Suprapubic skin (tissue), 4 donors: ENCODE measurements at regions not wholly inside any gene's neighbourhood (a gene's known extent, or its start where the extent isn't known, plus 50 kb on each side); places are given as distances from the start of the nearest gene placed in this dataset.
"Not testable (repeated sequence)": the region's sequence is repeated elsewhere in the genome, so short reads cannot be mapped to it uniquely, and the experiment has no call there.

Experiments
- DNase-seq, 2 donors: peaks; one replicate each; pipeline ENCODE4 v3.0.0-alpha.2; 2019; ENCODE audit warnings: low spot score in 2 of 2
- H3K27ac ChIP-seq: fragments of 200-600 bp; sonication (generic); one replicate; pipeline ENCODE4 v1.5.1; 2019
- H3K27me3 ChIP-seq: fragments of 200-600 bp; sonication (generic); one replicate; pipeline ENCODE4 v1.5.1; 2019
- H3K36me3 ChIP-seq: fragments of 200-600 bp; sonication (generic); one replicate; pipeline ENCODE4 v1.5.1; 2019
- H3K4me1 ChIP-seq: fragments of 200-600 bp; sonication (generic); one replicate; pipeline ENCODE4 v1.5.1; 2019
- H3K4me3 ChIP-seq: fragments of 200-600 bp; sonication (generic); one replicate; pipeline ENCODE4 v1.5.1; 2019; ENCODE audit warnings: mild to moderate bottlenecking
- H3K9me3 ChIP-seq: fragments of 200-600 bp; sonication (generic); one replicate; pipeline ENCODE4 v1.5.1; 2019
- EP300 ChIP-seq: sonication (generic); formaldehyde crosslinking; IDR thresholded peaks from one replicate; pipeline ENCODE4 v1.6.1; 2017; ENCODE audit warnings: antibody characterized with exemption
- POLR2A ChIP-seq, 2 donors: fragments of 450-650 bp; IDR thresholded peaks; one replicate each; pipeline ENCODE4 v1.6.1; 2017; ENCODE audit warnings: antibody characterized with exemption in 2 of 2, mild to moderate bottlenecking in 2 of 2, moderate library complexity in 2 of 2
- POLR2AphosphoS5 ChIP-seq, 3 donors: sonication (generic); formaldehyde crosslinking; IDR thresholded peaks; one replicate each; pipeline ENCODE4 v1.6.1; 2017; ENCODE audit warnings: antibody characterized with exemption in 3 of 3
- WGBS: methylation state at CpG from one replicate; pipeline ENCODE4 v1.1.5; 2018; 5-methylcytosine and 5-hydroxymethylcytosine counted together
- TF ChIP-seq, protein P1 (sequence below), 2 donors: fragments of 200-600 bp in 1 of 2; fragments of 450-650 bp in 1 of 2; sonication (generic) in 1 of 2; IDR thresholded peaks; one replicate each; pipeline ENCODE4 v1.5.1; 2016 to 2019; ENCODE audit warnings: antibody characterized with exemption in 2 of 2, mild to moderate bottlenecking in 1 of 2, moderate library complexity in 1 of 2

GRCh38 chr6:1445650-1446330, 56.4 kb downstream of the FOXF2 start:
- 78% methylated on average over 21 of the region's 21 CpGs for WGBS
- DNase-seq = no peak
- H3K4me1 ChIP-seq = no peaks in the 10 kb centered on the region
- H3K9me3 ChIP-seq = no peaks in the 10 kb centered on the region
- no peaks in the 10 kb centered on the region for H3K36me3 ChIP-seq
- TF ChIP-seq POLR2AphosphoS5 (IDR thresholded peaks at IDR 0.05) (no peak), EP300 (no peak), POLR2A (IDR thresholded peaks at IDR 0.05) (no peak)
- TF ChIP-seq, protein P1, sequence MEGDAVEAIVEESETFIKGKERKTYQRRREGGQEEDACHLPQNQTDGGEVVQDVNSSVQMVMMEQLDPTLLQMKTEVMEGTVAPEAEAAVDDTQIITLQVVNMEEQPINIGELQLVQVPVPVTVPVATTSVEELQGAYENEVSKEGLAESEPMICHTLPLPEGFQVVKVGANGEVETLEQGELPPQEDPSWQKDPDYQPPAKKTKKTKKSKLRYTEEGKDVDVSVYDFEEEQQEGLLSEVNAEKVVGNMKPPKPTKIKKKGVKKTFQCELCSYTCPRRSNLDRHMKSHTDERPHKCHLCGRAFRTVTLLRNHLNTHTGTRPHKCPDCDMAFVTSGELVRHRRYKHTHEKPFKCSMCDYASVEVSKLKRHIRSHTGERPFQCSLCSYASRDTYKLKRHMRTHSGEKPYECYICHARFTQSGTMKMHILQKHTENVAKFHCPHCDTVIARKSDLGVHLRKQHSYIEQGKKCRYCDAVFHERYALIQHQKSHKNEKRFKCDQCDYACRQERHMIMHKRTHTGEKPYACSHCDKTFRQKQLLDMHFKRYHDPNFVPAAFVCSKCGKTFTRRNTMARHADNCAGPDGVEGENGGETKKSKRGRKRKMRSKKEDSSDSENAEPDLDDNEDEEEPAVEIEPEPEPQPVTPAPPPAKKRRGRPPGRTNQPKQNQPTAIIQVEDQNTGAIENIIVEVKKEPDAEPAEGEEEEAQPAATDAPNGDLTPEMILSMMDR (IDR thresholded peaks at IDR 0.05) = no peak
- H3K27ac ChIP-seq = no peak overlapping the region
- peaks cover 20% of the 10 kb centered on the region for H3K27me3 ChIP-seq
- no peak overlapping the region for H3K4me3 ChIP-seq

- DNase-seq = no peak
- Histone ChIP-seq H3K4me3 (no peak overlapping the region), H3K27ac (no peak overlapping the region), H3K36me3 (no peaks in the 10 kb centered on the region), H3K27me3 (peaks cover 18% of the 10 kb centered on the region), H3K9me3 (no peaks in the 10 kb centered on the region), H3K4me1 (no peaks in the 10 kb centered on the region)
- TF ChIP-seq POLR2A (IDR thresholded peaks at IDR 0.05) (no peak), EP300 (no peak), POLR2AphosphoS5 (IDR thresholded peaks at IDR 0.05) (no peak)
- TF ChIP-seq, protein P1 (IDR thresholded peaks at IDR 0.05) = no peak
- WGBS = 82% methylated on average over 4 of the region's 4 CpGs
These were observed 60.5 kb downstream of the FOXF2 start for GRCh38 chr6:1449896-1450295.

DNA sequence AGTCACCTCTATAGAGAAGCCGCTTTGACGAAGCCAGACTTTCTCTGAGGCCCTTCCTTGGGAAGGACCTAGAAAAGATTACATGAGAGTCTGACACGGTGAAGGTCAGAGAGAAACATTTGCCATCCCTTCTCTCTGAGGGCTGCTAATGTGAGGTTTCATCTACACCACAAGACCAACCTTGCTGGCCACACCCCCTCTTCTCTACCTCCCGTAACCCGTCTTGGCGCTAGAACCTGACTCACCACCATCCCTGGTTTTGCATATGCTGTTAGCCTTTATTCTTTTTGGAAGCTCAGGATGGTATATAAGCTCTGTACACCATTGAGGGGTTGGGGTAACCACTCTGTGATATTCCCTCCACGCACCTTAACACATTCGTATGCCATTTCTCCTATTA, 63.6 kb downstream of the FOXF2 start:
- TF ChIP-seq EP300 (no peak), POLR2A (IDR thresholded peaks at IDR 0.05) (no peak), POLR2AphosphoS5 (IDR thresholded peaks at IDR 0.05) (no peak)
- TF ChIP-seq, protein P1 (IDR thresholded peaks at IDR 0.05) = no peak
- Histone ChIP-seq H3K9me3 (no peaks in the 10 kb centered on the region), H3K36me3 (no peaks in the 10 kb centered on the region), H3K27ac (no peak overlapping the region), H3K4me3 (no peak overlapping the region), H3K4me1 (no peaks in the 10 kb centered on the region), H3K27me3 (peaks cover 18% of the 10 kb centered on the region)
- WGBS = 94% methylated on average over 8 of the region's 8 CpGs
- no peak for DNase-seq

- H3K27me3 ChIP-seq, H3K9me3 ChIP-seq, H3K4me3 ChIP-seq, H3K4me1 ChIP-seq, H3K27ac ChIP-seq, DNase-seq, H3K36me3 ChIP-seq: not testable (repeated sequence)
- WGBS = 88% methylated on average over 3 of the region's 22 CpGs
These were observed 67.4 kb downstream of the FOXF2 start for GRCh38 chr6:1456816-1457215.

- no peaks in the 10 kb centered on the region for H3K4me1 ChIP-seq
- H3K4me3 ChIP-seq = no peak overlapping the region
- no peaks in the 10 kb centered on the region for H3K36me3 ChIP-seq
- TF ChIP-seq EP300 = no peak
- TF ChIP-seq, protein P1 (IDR thresholded peaks at IDR 0.05) = no peak
- no peak for TF ChIP-seq POLR2A (IDR thresholded peaks at IDR 0.05)
- no peaks in the 10 kb centered on the region for H3K9me3 ChIP-seq
- 86% methylated on average over 2 of the region's 2 CpGs for WGBS
- DNase-seq = no peak
- no peaks in the 10 kb centered on the region for H3K27me3 ChIP-seq
- H3K27ac ChIP-seq = no peak overlapping the region
These were observed 71.8 kb downstream of the FOXF2 start for GRCh38 chr6:1461207-1461606.

DNA sequence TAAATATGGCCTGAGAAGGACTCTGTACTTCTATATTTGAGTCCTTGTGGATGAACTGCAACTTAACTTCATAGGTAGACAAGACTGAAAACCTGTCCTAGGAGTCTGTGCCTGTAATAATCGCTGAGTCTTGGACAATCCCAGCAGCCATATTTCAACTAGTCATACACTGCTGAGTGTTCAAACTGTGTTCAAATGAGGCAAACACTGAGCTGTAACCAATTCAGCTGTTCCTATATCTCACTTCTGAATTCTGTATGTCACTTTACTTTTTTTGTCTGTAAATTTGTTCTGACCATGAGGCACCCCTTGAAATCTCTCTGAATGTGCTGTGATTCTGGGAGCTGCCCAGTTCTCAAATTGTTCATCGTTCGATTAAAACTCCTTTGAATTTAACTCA, 72.4 kb downstream of the FOXF2 start:
- H3K36me3 ChIP-seq = no peaks in the 10 kb centered on the region
- 60% methylated on average over 3 of the region's 3 CpGs for WGBS
- H3K4me1 ChIP-seq = no peaks in the 10 kb centered on the region
- TF ChIP-seq EP300 = no peak
- TF ChIP-seq, protein P1 (IDR thresholded peaks at IDR 0.05) = no peak
- TF ChIP-seq POLR2AphosphoS5 (IDR thresholded peaks at IDR 0.05) = no peak
- TF ChIP-seq POLR2A (IDR thresholded peaks at IDR 0.05) = no peak
- no peaks in the 10 kb centered on the region for H3K27me3 ChIP-seq
- H3K27ac ChIP-seq = no peak overlapping the region
- H3K4me3 ChIP-seq = no peak overlapping the region
- no peaks in the 10 kb centered on the region for H3K9me3 ChIP-seq
- no peak for DNase-seq
